ENCODE measurements at regions not wholly inside any gene's neighbourhood (a gene's known extent, or its start where the extent isn't known, plus 50 kb on each side); places are given as distances from the start of the nearest gene placed in this dataset.

DNA sequence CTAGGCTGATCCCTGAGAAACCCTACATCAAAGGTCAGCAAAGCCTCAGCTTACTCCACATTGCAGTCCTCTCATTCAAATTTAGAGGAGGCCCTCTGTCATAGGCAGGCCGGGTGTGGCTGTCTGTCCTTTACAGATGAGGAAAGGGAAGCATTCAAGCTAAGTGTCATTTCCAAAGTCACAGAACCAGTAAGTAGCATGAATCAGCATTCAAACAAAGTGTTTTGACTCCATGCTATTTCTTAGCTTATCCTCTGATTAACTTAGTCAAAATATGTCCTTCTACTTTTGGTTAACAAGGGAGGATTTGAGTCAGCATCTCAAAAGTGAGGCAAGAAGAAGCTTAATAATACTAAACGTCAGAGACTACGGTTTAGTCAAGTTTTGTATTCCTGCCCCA is 409.0 kb upstream of the POU3F3 start:
- TF ChIP-seq, protein P1, sequence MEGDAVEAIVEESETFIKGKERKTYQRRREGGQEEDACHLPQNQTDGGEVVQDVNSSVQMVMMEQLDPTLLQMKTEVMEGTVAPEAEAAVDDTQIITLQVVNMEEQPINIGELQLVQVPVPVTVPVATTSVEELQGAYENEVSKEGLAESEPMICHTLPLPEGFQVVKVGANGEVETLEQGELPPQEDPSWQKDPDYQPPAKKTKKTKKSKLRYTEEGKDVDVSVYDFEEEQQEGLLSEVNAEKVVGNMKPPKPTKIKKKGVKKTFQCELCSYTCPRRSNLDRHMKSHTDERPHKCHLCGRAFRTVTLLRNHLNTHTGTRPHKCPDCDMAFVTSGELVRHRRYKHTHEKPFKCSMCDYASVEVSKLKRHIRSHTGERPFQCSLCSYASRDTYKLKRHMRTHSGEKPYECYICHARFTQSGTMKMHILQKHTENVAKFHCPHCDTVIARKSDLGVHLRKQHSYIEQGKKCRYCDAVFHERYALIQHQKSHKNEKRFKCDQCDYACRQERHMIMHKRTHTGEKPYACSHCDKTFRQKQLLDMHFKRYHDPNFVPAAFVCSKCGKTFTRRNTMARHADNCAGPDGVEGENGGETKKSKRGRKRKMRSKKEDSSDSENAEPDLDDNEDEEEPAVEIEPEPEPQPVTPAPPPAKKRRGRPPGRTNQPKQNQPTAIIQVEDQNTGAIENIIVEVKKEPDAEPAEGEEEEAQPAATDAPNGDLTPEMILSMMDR (conservative IDR thresholded peaks at IDR 0.05 in 1 of 2, IDR thresholded peaks at IDR 0.05 in 1 of 2; ENCODE audit: low read depth in 1 of 2, low read length in 2 of 2), result no peak
- no peak for TF ChIP-seq EZH2 (IDR thresholded peaks at IDR 0.05; ENCODE audit: low read length, missing control alignments)

Measured in fibroblast of lung (primary cell).